ENCODE measurements at regions not wholly inside any gene's neighbourhood (a gene's known extent, or its start where the extent isn't known, plus 50 kb on each side); places are given as distances from the start of the nearest gene placed in this dataset.

- H3K9me2 ChIP-seq (ENCODE audit: insufficient read depth) = no peaks in the 10 kb centered on the region
These were observed 290.5 kb upstream of the FOXF1 start for GRCh38 chr16:86219655-86220445.

More at GRCh38 chr16:86219655-86220445, 290.5 kb upstream of the FOXF1 start:
- TF ChIP-seq REST (IDR thresholded peaks at IDR 0.05; ENCODE audit: low read depth) (no peak), ZNF274 (IDR thresholded peaks at IDR 0.05; ENCODE audit: low read depth, low read length) (no peak), ZFX (IDR thresholded peaks at IDR 0.05) (no peak)
- ChIA-PET CTCF (no interaction called here), RAD21 (ENCODE audit: low non-redundant PET in 1 of 2, low total read pairs in 2 of 2, uncharacterized antibody in 2 of 2, unreplicated experiment in 2 of 2) (no interaction called here), POLR2A (no interaction called here)
- Histone ChIP-seq H3K4me3 (replicated peaks in 1 of 2; ENCODE audit: low read depth in 1 of 2, low read length in 2 of 2) (no peak overlapping the region), H3K9ac (ENCODE audit: low read length) (no peak overlapping the region), H3K4me1 (ENCODE audit: control insufficient read depth in 1 of 2, insufficient read depth in 2 of 2, low read length in 2 of 2) (no peaks in the 10 kb centered on the region), H3K27ac (ENCODE audit: low read depth, low read length) (no peak overlapping the region), H3K27me3 (ENCODE audit: insufficient read depth, low read length) (peaks cover 48% of the 10 kb centered on the region), H3K4me2 (ENCODE audit: low read length) (no peak overlapping the region), H4K20me1 (ENCODE audit: insufficient read depth) (no peaks in the 10 kb centered on the region), H3K79me2 (ENCODE audit: insufficient read depth, low read length) (no peaks in the 10 kb centered on the region), H3K9me3 (ENCODE audit: control insufficient read depth in 1 of 2, insufficient read depth in 1 of 2, low read depth in 1 of 2, low read length in 2 of 2) (no peaks in the 10 kb centered on the region), H3K36me3 (ENCODE audit: control insufficient read depth in 1 of 2, insufficient read depth in 2 of 2, low read length in 2 of 2) (no peaks in the 10 kb centered on the region), H2AFZ (ENCODE audit: low read depth, low read length, poor library complexity, severe bottlenecking) (no peak overlapping the region)
- intact Hi-C loops (cut with micrococcal nuclease) = no loop called here
- no TSS peak for BruUV-seq (replicated peaks)
- no peak for ATAC-seq
- DNase-seq (ENCODE audit: low read depth, low spot score) = no peak
